ENCODE measurements at regions not wholly inside any gene's neighbourhood (a gene's known extent, or its start where the extent isn't known, plus 50 kb on each side); places are given as distances from the start of the nearest gene placed in this dataset.

- H3K27ac ChIP-seq: no peak overlapping the region
- no peak for TF ChIP-seq POLR2A (IDR thresholded peaks at IDR 0.05)
- no peak for TF ChIP-seq CTCF (IDR thresholded peaks at IDR 0.05)
- no peaks in the 10 kb centered on the region for H3K4me1 ChIP-seq
- H3K27me3 ChIP-seq: no peaks in the 10 kb centered on the region
- H3K9me3 ChIP-seq: no peaks in the 10 kb centered on the region
- H3K4me3 ChIP-seq: no peak overlapping the region
- DNase-seq: no peak
- no peaks in the 10 kb centered on the region for H3K36me3 ChIP-seq
Measured at GRCh38 chr18:44450226-44450625, 230.5 kb upstream of the SETBP1 start.

- H3K27me3 ChIP-seq: no peaks in the 10 kb centered on the region
- no peaks in the 10 kb centered on the region for H3K36me3 ChIP-seq
- no peak overlapping the region for H3K4me3 ChIP-seq
- no peak for TF ChIP-seq POLR2A (IDR thresholded peaks at IDR 0.05)
- TF ChIP-seq CTCF (IDR thresholded peaks at IDR 0.05): no peak
- no peaks in the 10 kb centered on the region for H3K9me3 ChIP-seq
- DNase-seq: no peak
- no peaks in the 10 kb centered on the region for H3K4me1 ChIP-seq
- no peak overlapping the region for H3K27ac ChIP-seq
Measured at GRCh38 chr18:44452346-44452745, 228.3 kb upstream of the SETBP1 start.

GRCh38 chr18:44453505-44453904, 227.2 kb upstream of the SETBP1 start:
- Histone ChIP-seq H3K4me3 (no peak overlapping the region), H3K4me1 (no peaks in the 10 kb centered on the region), H3K36me3 (no peaks in the 10 kb centered on the region), H3K27ac (no peak overlapping the region), H3K27me3 (no peaks in the 10 kb centered on the region), H3K9me3 (no peaks in the 10 kb centered on the region)
- no peak for DNase-seq
- TF ChIP-seq POLR2A (IDR thresholded peaks at IDR 0.05): no peak
- no peak for TF ChIP-seq CTCF (IDR thresholded peaks at IDR 0.05)

- H3K4me3 ChIP-seq: no peak overlapping the region
- no peak overlapping the region for H3K27ac ChIP-seq
- H3K27me3 ChIP-seq: no peaks in the 10 kb centered on the region
- DNase-seq: no peak
- no peaks in the 10 kb centered on the region for H3K9me3 ChIP-seq
- no peaks in the 10 kb centered on the region for H3K36me3 ChIP-seq
- no peak for TF ChIP-seq POLR2A (IDR thresholded peaks at IDR 0.05)
- no peak for TF ChIP-seq CTCF (IDR thresholded peaks at IDR 0.05)
- H3K4me1 ChIP-seq: no peaks in the 10 kb centered on the region
Measured at GRCh38 chr18:44458777-44459176, 221.9 kb upstream of the SETBP1 start.

- Histone ChIP-seq H3K4me3 (no peak overlapping the region), H3K4me1 (no peaks in the 10 kb centered on the region)
Measured at GRCh38 chr18:44464398-44465180, 216.1 kb upstream of the SETBP1 start.

More at GRCh38 chr18:44464398-44465180, 216.1 kb upstream of the SETBP1 start:
- TF ChIP-seq POLR2A (IDR thresholded peaks at IDR 0.05): no peak
- no peak for TF ChIP-seq CTCF (IDR thresholded peaks at IDR 0.05)
- Histone ChIP-seq H3K36me3 (no peaks in the 10 kb centered on the region), H3K27ac (no peak overlapping the region), H3K27me3 (no peaks in the 10 kb centered on the region), H3K9me3 (no peaks in the 10 kb centered on the region)
- no peak for DNase-seq

All from Peyer's patch (tissue), 4 donors.